HepG2 (cell line): ENCODE measurements at regions not wholly inside any gene's neighbourhood (a gene's known extent, or its start where the extent isn't known, plus 50 kb on each side); places are given as distances from the start of the nearest gene placed in this dataset.

Experiments
- ATAC-seq: fragments of 200-7000 bp; cut with Tn5 transposase; 3 replicates; pipeline ENCODE4 v1.9.1; 2020; ENCODE audit warnings: mild to moderate bottlenecking, moderate library complexity
- BruUV-seq: library from RNA; stranded (reverse); fragments of 400-500 nt; replicated peaks from 2 replicates; lab custom pipeline; 2021; lab: Mats Ljungman, UMichigan
- CTCF ChIA-PET: fragments of 300-600 bp; formaldehyde crosslinking; extraction: SDS; loops from one replicate; lab custom pipeline; 2021; ENCODE audit warnings: low total read pairs, inconsistent platforms, low intra/inter-chr PET ratio; lab: Yijun Ruan, JAX
- POLR2A ChIA-PET: fragments of 350-600 bp; sonication (Branson Sonifier 250); formaldehyde crosslinking; loops from one replicate; lab custom pipeline; 2020; ENCODE audit warnings: antibody characterized with exemption, inconsistent platforms; lab: Yijun Ruan, JAX
- DNase-seq: peaks from one replicate; pipeline ENCODE4 v3.0.0-alpha.2; 2015; ENCODE audit warnings: low spot score
- FAIRE-seq: peaks from 3 replicates; lab custom pipeline; 2011; peaks lifted over from hg19 to GRCh38; lab: Jason Lieb, UNC
- H2AFZ ChIP-seq: one replicate; pipeline ENCODE4 v1.6.1; 2011; ENCODE audit warnings: low read length, inconsistent platforms
- H3K27ac ChIP-seq: fragments of 300-600 bp; 3 replicates; pipeline ENCODE4 v1.8.0; 2011; ENCODE audit warnings: mixed run types, mild to moderate bottlenecking, mixed read lengths, low read length, inconsistent platforms; ENCODE audit not compliant: insufficient read depth; ENCODE audit errors: extremely low read length
- H3K27me3 ChIP-seq, 2 experiments: fragments of 200-600 bp in 1 of 2; 2 replicates in 1 of 2; 3 replicates in 1 of 2; pipeline versions ENCODE4 v1.6.0 to v1.8.0; 2011; ENCODE audit warnings: low read length in 2 of 2, mild to moderate bottlenecking in 2 of 2, moderate library complexity in 2 of 2, inconsistent platforms in 1 of 2; ENCODE audit not compliant: insufficient read depth in 2 of 2, control insufficient read depth in 1 of 2
- H3K36me3 ChIP-seq, 2 experiments: fragments of 200-600 bp in 1 of 2; replicated peaks in 1 of 2; 2 replicates in 1 of 2; 3 replicates in 1 of 2; pipeline versions ENCODE4 v1.5.1 to v1.8.0; 2011; ENCODE audit warnings: low read length in 2 of 2, inconsistent platforms in 1 of 2; ENCODE audit not compliant: insufficient read depth in 2 of 2, control insufficient read depth in 1 of 2
- H3K4me1 ChIP-seq: 2 replicates; pipeline ENCODE4 v1.5.1; 2012; ENCODE audit warnings: low read length, inconsistent platforms; ENCODE audit not compliant: insufficient read depth
- H3K4me2 ChIP-seq: 2 replicates; pipeline ENCODE4 v1.6.0; 2011; ENCODE audit warnings: low read depth, low read length, inconsistent platforms
- H3K4me3 ChIP-seq, 3 experiments: fragments of 200-600 bp in 1 of 3; sonication (generic), shearing (Covaris generic) in 1 of 3; replicated peaks in 1 of 3; 2 replicates each; pipeline ENCODE4 v1.5.1; 2011 to 2016; ENCODE audit warnings: low read length in 3 of 3, inconsistent platforms in 2 of 3, low read depth in 2 of 3, mild to moderate bottlenecking in 2 of 3, control low read depth in 1 of 3, mixed read lengths in 1 of 3; ENCODE audit not compliant: insufficient read depth in 1 of 3
- H3K79me2 ChIP-seq: one replicate; pipeline ENCODE4 v1.6.1; 2011; ENCODE audit warnings: low read length, inconsistent platforms; ENCODE audit not compliant: insufficient read depth
- H3K9ac ChIP-seq: 2 replicates; pipeline ENCODE4 v1.6.0; 2011; ENCODE audit warnings: mild to moderate bottlenecking, low read depth, low read length, inconsistent platforms; ENCODE audit not compliant: insufficient read depth
- H3K9me3 ChIP-seq: 2 replicates; pipeline ENCODE4 v1.5.1; 2012; ENCODE audit warnings: mild to moderate bottlenecking, low read length
- H4K20me1 ChIP-seq: 2 replicates; pipeline ENCODE4 v1.6.0; 2011; ENCODE audit warnings: inconsistent platforms, mild to moderate bottlenecking, low read length, moderate library complexity; ENCODE audit not compliant: insufficient read depth
- ATRX ChIP-seq: sonication (generic); formaldehyde crosslinking; IDR thresholded peaks from 2 replicates; pipeline ENCODE4 v1.4.0; 2020; ENCODE audit warnings: missing genetic modification reagents, borderline replicate concordance
- ZNF678 ChIP-seq: sonication (generic); formaldehyde crosslinking; IDR thresholded peaks from 2 replicates; pipeline ENCODE4 v1.4.0; 2020; ENCODE audit warnings: mild to moderate bottlenecking, missing genetic modification reagents
- WGBS: methylation state at CpG from one replicate; pipeline ENCODE4 v1.1.6; 2017; ENCODE audit warnings: low lambda C conversion rate; 5-methylcytosine and 5-hydroxymethylcytosine counted together
- in situ Hi-C: cut with HindIII; loops from 2 replicates; pipeline ENCODE4 v1.10.0; 2017; ENCODE audit warnings: low pct_unique_long_range_greater_than_20kb; ENCODE audit not compliant: extremely low pct_ligation_motif_present
- intact Hi-C: fragments of 100-400 bp; cut with micrococcal nuclease; formaldehyde crosslinking; loops from one replicate; pipeline ENCODE4 v1.10.0; 2022; ENCODE audit not compliant: unreplicated experiment
- TF ChIP-seq, protein P1 (sequence below): sonication (generic); formaldehyde crosslinking; IDR thresholded peaks from 2 replicates; pipeline ENCODE4 v1.4.0; 2020; ENCODE audit warnings: missing genetic modification reagents
- TF ChIP-seq, protein P2 (sequence below): sonication (generic); formaldehyde crosslinking; IDR thresholded peaks from 2 replicates; pipeline ENCODE4 v1.5.0; 2020; ENCODE audit warnings: mild to moderate bottlenecking, missing genetic modification reagents, borderline replicate concordance

DNA sequence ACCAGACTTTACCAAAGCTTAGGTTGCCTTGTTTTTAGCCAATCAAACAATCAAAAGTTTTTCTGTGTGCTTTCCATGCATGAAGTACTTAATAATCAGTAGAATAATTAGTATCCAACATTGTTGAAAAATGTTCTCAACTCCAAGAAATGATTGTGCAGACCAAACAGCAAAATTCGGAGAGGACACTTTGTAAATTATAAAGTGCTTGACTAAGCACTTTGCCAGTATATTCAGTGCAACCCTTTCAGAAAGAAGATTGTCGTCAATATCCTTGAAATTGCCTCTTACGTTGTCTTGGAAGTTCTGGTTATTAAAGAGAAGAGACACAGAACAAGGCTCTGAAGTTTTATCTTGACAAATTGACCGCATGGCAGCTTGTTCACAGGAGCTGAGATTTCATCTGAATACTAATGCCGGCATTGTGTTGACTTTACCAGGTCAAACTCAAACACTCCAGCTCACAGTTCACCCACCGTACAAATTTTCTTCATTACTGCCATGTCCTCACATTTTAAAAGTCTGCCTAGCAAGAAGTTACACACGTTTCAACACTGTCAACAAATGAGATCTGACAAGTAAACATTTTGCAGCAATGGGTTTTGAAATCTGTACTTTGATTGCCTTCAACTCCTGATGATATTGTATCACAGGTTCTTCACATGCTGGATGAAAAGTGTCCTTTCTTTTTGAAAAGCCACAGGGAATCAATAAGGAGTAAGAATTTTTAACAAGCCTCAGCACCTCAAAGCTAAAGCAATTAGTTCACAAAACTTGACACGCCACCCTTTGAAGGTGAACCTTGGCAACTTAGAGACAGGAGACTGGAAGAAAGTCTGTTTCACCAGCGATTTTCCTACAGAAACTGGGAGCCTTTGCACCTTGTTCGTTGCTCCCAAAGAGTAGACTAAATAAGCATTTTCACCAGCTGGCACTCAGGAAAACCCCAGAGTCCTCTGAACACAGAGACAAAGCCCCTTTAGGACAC, 150.9 kb downstream of the RFC3 start (continued):
- TF ChIP-seq, protein P1, sequence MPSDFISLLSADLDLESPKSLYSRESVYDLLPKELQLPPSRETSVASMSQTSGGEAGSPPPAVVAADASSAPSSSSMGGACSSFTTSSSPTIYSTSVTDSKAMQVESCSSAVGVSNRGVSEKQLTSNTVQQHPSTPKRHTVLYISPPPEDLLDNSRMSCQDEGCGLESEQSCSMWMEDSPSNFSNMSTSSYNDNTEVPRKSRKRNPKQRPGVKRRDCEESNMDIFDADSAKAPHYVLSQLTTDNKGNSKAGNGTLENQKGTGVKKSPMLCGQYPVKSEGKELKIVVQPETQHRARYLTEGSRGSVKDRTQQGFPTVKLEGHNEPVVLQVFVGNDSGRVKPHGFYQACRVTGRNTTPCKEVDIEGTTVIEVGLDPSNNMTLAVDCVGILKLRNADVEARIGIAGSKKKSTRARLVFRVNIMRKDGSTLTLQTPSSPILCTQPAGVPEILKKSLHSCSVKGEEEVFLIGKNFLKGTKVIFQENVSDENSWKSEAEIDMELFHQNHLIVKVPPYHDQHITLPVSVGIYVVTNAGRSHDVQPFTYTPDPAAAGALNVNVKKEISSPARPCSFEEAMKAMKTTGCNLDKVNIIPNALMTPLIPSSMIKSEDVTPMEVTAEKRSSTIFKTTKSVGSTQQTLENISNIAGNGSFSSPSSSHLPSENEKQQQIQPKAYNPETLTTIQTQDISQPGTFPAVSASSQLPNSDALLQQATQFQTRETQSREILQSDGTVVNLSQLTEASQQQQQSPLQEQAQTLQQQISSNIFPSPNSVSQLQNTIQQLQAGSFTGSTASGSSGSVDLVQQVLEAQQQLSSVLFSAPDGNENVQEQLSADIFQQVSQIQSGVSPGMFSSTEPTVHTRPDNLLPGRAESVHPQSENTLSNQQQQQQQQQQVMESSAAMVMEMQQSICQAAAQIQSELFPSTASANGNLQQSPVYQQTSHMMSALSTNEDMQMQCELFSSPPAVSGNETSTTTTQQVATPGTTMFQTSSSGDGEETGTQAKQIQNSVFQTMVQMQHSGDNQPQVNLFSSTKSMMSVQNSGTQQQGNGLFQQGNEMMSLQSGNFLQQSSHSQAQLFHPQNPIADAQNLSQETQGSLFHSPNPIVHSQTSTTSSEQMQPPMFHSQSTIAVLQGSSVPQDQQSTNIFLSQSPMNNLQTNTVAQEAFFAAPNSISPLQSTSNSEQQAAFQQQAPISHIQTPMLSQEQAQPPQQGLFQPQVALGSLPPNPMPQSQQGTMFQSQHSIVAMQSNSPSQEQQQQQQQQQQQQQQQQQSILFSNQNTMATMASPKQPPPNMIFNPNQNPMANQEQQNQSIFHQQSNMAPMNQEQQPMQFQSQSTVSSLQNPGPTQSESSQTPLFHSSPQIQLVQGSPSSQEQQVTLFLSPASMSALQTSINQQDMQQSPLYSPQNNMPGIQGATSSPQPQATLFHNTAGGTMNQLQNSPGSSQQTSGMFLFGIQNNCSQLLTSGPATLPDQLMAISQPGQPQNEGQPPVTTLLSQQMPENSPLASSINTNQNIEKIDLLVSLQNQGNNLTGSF (CRISPR knock-in tag), result no peak

DNA sequence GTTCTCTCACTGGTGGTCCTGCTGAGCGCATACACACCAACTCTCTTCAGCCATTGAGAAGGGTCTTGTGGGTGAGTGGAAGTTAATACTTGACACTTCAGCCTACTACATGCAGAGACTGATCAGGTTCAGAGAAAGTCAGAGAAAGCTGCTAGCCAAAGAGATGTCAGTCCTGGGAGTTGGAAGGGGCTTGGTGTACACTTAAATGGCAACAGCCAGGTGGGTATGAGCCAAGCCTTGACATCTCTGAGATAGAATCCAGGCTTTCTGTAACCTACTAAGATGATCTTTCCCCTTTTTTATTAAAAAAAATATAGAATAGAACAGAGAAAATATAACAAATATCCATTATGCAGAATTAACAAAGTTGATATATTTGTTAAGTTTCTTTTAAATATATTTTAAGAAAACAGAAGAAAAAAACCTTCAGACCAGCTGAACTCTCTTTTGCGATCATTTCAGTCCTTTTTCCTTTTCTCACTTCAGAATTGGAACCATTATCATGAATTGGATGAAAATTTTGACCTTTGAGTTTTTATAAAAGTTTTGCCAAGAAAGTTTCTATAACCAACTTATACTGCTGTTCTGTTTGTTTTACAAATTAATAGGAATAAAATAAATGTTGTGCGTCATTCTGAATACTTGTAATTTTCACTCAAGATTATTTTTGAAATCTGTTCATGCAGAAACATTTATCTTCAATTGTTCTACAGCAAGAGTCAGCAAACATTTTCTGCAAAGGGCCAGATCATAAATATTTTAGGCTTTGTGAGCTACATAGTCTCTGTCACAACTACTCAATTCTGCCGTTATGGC, 153.0 kb downstream of the RFC3 start:
- FAIRE-seq, result no peak
- POLR2A ChIA-PET, result no interaction called here
- TF ChIP-seq ZNF678 (CRISPR knock-in tag) (no peak), ATRX (CRISPR knock-in tag) (no peak)
- TF ChIP-seq, protein P2, sequence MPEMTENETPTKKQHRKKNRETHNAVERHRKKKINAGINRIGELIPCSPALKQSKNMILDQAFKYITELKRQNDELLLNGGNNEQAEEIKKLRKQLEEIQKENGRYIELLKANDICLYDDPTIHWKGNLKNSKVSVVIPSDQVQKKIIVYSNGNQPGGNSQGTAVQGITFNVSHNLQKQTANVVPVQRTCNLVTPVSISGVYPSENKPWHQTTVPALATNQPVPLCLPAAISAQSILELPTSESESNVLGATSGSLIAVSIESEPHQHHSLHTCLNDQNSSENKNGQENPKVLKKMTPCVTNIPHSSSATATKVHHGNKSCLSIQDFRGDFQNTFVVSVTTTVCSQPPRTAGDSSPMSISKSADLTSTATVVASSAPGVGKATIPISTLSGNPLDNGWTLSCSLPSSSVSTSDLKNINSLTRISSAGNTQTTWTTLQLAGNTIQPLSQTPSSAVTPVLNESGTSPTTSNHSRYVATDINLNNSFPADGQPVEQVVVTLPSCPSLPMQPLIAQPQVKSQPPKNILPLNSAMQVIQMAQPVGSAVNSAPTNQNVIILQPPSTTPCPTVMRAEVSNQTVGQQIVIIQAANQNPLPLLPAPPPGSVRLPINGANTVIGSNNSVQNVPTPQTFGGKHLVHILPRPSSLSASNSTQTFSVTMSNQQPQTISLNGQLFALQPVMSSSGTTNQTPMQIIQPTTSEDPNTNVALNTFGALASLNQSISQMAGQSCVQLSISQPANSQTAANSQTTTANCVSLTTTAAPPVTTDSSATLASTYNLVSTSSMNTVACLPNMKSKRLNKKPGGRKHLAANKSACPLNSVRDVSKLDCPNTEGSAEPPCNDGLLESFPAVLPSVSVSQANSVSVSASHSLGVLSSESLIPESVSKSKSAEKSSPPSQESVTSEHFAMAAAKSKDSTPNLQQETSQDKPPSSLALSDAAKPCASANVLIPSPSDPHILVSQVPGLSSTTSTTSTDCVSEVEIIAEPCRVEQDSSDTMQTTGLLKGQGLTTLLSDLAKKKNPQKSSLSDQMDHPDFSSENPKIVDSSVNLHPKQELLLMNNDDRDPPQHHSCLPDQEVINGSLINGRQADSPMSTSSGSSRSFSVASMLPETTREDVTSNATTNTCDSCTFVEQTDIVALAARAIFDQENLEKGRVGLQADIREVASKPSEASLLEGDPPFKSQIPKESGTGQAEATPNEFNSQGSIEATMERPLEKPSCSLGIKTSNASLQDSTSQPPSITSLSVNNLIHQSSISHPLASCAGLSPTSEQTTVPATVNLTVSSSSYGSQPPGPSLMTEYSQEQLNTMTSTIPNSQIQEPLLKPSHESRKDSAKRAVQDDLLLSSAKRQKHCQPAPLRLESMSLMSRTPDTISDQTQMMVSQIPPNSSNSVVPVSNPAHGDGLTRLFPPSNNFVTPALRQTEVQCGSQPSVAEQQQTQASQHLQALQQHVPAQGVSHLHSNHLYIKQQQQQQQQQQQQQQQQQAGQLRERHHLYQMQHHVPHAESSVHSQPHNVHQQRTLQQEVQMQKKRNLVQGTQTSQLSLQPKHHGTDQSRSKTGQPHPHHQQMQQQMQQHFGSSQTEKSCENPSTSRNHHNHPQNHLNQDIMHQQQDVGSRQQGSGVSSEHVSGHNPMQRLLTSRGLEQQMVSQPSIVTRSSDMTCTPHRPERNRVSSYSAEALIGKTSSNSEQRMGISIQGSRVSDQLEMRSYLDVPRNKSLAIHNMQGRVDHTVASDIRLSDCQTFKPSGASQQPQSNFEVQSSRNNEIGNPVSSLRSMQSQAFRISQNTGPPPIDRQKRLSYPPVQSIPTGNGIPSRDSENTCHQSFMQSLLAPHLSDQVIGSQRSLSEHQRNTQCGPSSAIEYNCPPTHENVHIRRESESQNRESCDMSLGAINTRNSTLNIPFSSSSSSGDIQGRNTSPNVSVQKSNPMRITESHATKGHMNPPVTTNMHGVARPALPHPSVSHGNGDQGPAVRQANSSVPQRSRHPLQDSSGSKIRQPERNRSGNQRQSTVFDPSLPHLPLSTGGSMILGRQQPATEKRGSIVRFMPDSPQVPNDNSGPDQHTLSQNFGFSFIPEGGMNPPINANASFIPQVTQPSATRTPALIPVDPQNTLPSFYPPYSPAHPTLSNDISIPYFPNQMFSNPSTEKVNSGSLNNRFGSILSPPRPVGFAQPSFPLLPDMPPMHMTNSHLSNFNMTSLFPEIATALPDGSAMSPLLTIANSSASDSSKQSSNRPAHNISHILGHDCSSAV (CRISPR knock-in tag), result no peak

More for the DNA sequence above, 153.0 kb downstream of the RFC3 start:
- Histone ChIP-seq H3K36me3 (no peaks in the 10 kb centered on the region; a peak in 1 of 5 replicates), H3K4me3 (no peak overlapping the region), H3K9me3 (no peaks in the 10 kb centered on the region), H3K4me2 (no peak overlapping the region), H3K27me3 (no peaks in the 10 kb centered on the region), H3K4me1 (peaks cover 32% of the 10 kb centered on the region), H3K9ac (no peak overlapping the region), H2AFZ (no peak overlapping the region), H4K20me1 (no peaks in the 10 kb centered on the region), H3K79me2 (no peaks in the 10 kb centered on the region), H3K27ac (peak overlapping the region; percentile 97)
- CTCF ChIA-PET, result no interaction called here
- 95% methylated on average over 4 of the region's 4 CpGs for WGBS
- DNase-seq, result no peak
- BruUV-seq, result no TSS peak
- in situ Hi-C loops (no loop called here), intact Hi-C loops (no loop called here)
- ATAC-seq, result no peak
